ENCODE measurements at regions not wholly inside any gene's neighbourhood (a gene's known extent, or its start where the extent isn't known, plus 50 kb on each side); places are given as distances from the start of the nearest gene placed in this dataset.

- no peak for TF ChIP-seq POLR2AphosphoS5 (IDR thresholded peaks at IDR 0.05; ENCODE audit: low read depth, low read length)
- no peak for TF ChIP-seq POLR2A (IDR thresholded peaks at IDR 0.05; ENCODE audit: low read depth, low read length)
- TF ChIP-seq TAF1 (IDR thresholded peaks at IDR 0.05; ENCODE audit: low read depth, low read length): no peak
- no peak for TF ChIP-seq SPI1 (IDR thresholded peaks at IDR 0.05; ENCODE audit: low read depth, low read length)
- no peak for TF ChIP-seq POU2F2 (IDR thresholded peaks at IDR 0.05; ENCODE audit: low read depth, low read length)
- TF ChIP-seq PAX5 (IDR thresholded peaks at IDR 0.05; ENCODE audit: insufficient read depth, low read length, severe bottlenecking): no peak
- DNase-seq (ENCODE audit: insufficient read length, low spot score) (no peak), FAIRE-seq (no peak)
Observed at GRCh38 chr7:51977913-51978312, 661.3 kb upstream of the COBL start.

- DNase-seq (ENCODE audit: insufficient read length, low spot score) (no peak), FAIRE-seq (no peak)
- no peak for TF ChIP-seq PAX5 (IDR thresholded peaks at IDR 0.05; ENCODE audit: insufficient read depth, low read length, severe bottlenecking)
- TF ChIP-seq POU2F2 (IDR thresholded peaks at IDR 0.05; ENCODE audit: low read depth, low read length): no peak
- no peak for TF ChIP-seq POLR2A (IDR thresholded peaks at IDR 0.05; ENCODE audit: low read depth, low read length)
- no peak for TF ChIP-seq TAF1 (IDR thresholded peaks at IDR 0.05; ENCODE audit: low read depth, low read length)
- TF ChIP-seq SPI1 (IDR thresholded peaks at IDR 0.05; ENCODE audit: low read depth, low read length): no peak
- TF ChIP-seq POLR2AphosphoS5 (IDR thresholded peaks at IDR 0.05; ENCODE audit: low read depth, low read length): no peak
Observed at GRCh38 chr7:51973939-51974338, 657.3 kb upstream of the COBL start.

GRCh38 chr7:51973071-51973470 lies 656.5 kb upstream of the COBL start:
- DNase-seq (ENCODE audit: insufficient read length, low spot score) (no peak), FAIRE-seq (no peak)
- TF ChIP-seq PAX5 (IDR thresholded peaks at IDR 0.05; ENCODE audit: insufficient read depth, low read length, severe bottlenecking) (no peak), POLR2A (IDR thresholded peaks at IDR 0.05; ENCODE audit: low read depth, low read length) (no peak), TAF1 (IDR thresholded peaks at IDR 0.05; ENCODE audit: low read depth, low read length) (no peak), SPI1 (IDR thresholded peaks at IDR 0.05; ENCODE audit: low read depth, low read length) (no peak), POU2F2 (IDR thresholded peaks at IDR 0.05; ENCODE audit: low read depth, low read length) (no peak), POLR2AphosphoS5 (IDR thresholded peaks at IDR 0.05; ENCODE audit: low read depth, low read length) (no peak)

GRCh38 chr7:51970961-51971665 lies 654.5 kb upstream of the COBL start:
- no peak for TF ChIP-seq SPI1 (IDR thresholded peaks at IDR 0.05; ENCODE audit: low read depth, low read length)
- TF ChIP-seq POLR2AphosphoS5 (IDR thresholded peaks at IDR 0.05; ENCODE audit: low read depth, low read length): no peak
- no peak for TF ChIP-seq POU2F2 (IDR thresholded peaks at IDR 0.05; ENCODE audit: low read depth, low read length)
- no peak for TF ChIP-seq TAF1 (IDR thresholded peaks at IDR 0.05; ENCODE audit: low read depth, low read length)
- TF ChIP-seq POLR2A (IDR thresholded peaks at IDR 0.05; ENCODE audit: low read depth, low read length): no peak
- no peak for TF ChIP-seq PAX5 (IDR thresholded peaks at IDR 0.05; ENCODE audit: insufficient read depth, low read length, severe bottlenecking)
- FAIRE-seq (no peak), DNase-seq (ENCODE audit: insufficient read length, low spot score) (no peak)

GRCh38 chr7:51968461-51968860 lies 651.9 kb upstream of the COBL start:
- TF ChIP-seq TAF1 (IDR thresholded peaks at IDR 0.05; ENCODE audit: low read depth, low read length) (no peak), PAX5 (IDR thresholded peaks at IDR 0.05; ENCODE audit: insufficient read depth, low read length, severe bottlenecking) (no peak), POLR2A (IDR thresholded peaks at IDR 0.05; ENCODE audit: low read depth, low read length) (no peak), POU2F2 (IDR thresholded peaks at IDR 0.05; ENCODE audit: low read depth, low read length) (no peak)
- no peak for FAIRE-seq
- no peak for DNase-seq (ENCODE audit: insufficient read length, low spot score)

GRCh38 chr7:51965454-51965853 lies 648.8 kb upstream of the COBL start:
- no peak for FAIRE-seq
- no peak for TF ChIP-seq POLR2A (IDR thresholded peaks at IDR 0.05; ENCODE audit: low read depth, low read length)
- TF ChIP-seq PAX5 (IDR thresholded peaks at IDR 0.05; ENCODE audit: insufficient read depth, low read length, severe bottlenecking): no peak
- no peak for TF ChIP-seq SPI1 (IDR thresholded peaks at IDR 0.05; ENCODE audit: low read depth, low read length)
- no peak for TF ChIP-seq POU2F2 (IDR thresholded peaks at IDR 0.05; ENCODE audit: low read depth, low read length)

GRCh38 chr7:51961804-51962203 lies 645.2 kb upstream of the COBL start:
- TF ChIP-seq POU2F2 (IDR thresholded peaks at IDR 0.05; ENCODE audit: low read depth, low read length): no peak
- no peak for TF ChIP-seq SPI1 (IDR thresholded peaks at IDR 0.05; ENCODE audit: low read depth, low read length)
- no peak for TF ChIP-seq TAF1 (IDR thresholded peaks at IDR 0.05; ENCODE audit: low read depth, low read length)
- no peak for TF ChIP-seq PAX5 (IDR thresholded peaks at IDR 0.05; ENCODE audit: insufficient read depth, low read length, severe bottlenecking)
- no peak for TF ChIP-seq POLR2AphosphoS5 (IDR thresholded peaks at IDR 0.05; ENCODE audit: low read depth, low read length)
- TF ChIP-seq POLR2A (IDR thresholded peaks at IDR 0.05; ENCODE audit: low read depth, low read length): no peak
- FAIRE-seq (no peak), DNase-seq (ENCODE audit: insufficient read length, low spot score) (no peak)

More at GRCh38 chr7:51965454-51965853, 648.8 kb upstream of the COBL start:
- DNase-seq (ENCODE audit: insufficient read length, low spot score): no peak

- no peak for DNase-seq (ENCODE audit: insufficient read length, low spot score)
- TF ChIP-seq POLR2AphosphoS5 (IDR thresholded peaks at IDR 0.05; ENCODE audit: low read depth, low read length): no peak
- TF ChIP-seq SPI1 (IDR thresholded peaks at IDR 0.05; ENCODE audit: low read depth, low read length): no peak
- TF ChIP-seq TAF1 (IDR thresholded peaks at IDR 0.05; ENCODE audit: low read depth, low read length): no peak
- TF ChIP-seq POLR2A (IDR thresholded peaks at IDR 0.05; ENCODE audit: low read depth, low read length): no peak
- no peak for TF ChIP-seq POU2F2 (IDR thresholded peaks at IDR 0.05; ENCODE audit: low read depth, low read length)
- no peak for TF ChIP-seq PAX5 (IDR thresholded peaks at IDR 0.05; ENCODE audit: insufficient read depth, low read length, severe bottlenecking)
- no peak for FAIRE-seq
Observed at GRCh38 chr7:51950813-51951212, 634.2 kb upstream of the COBL start.

- no peak for TF ChIP-seq PAX5 (IDR thresholded peaks at IDR 0.05; ENCODE audit: insufficient read depth, low read length, severe bottlenecking)
- TF ChIP-seq POLR2AphosphoS5 (IDR thresholded peaks at IDR 0.05; ENCODE audit: low read depth, low read length): no peak
- TF ChIP-seq POU2F2 (IDR thresholded peaks at IDR 0.05; ENCODE audit: low read depth, low read length): no peak
- TF ChIP-seq SPI1 (IDR thresholded peaks at IDR 0.05; ENCODE audit: low read depth, low read length): no peak
- TF ChIP-seq TAF1 (IDR thresholded peaks at IDR 0.05; ENCODE audit: low read depth, low read length): no peak
- DNase-seq (ENCODE audit: insufficient read length, low spot score) (no peak), FAIRE-seq (no peak)
Observed at GRCh38 chr7:51949726-51950644, 633.4 kb upstream of the COBL start.
